SH-SY5Y (cell line): ENCODE measurements at regions not wholly inside any gene's neighbourhood (a gene's known extent, or its start where the extent isn't known, plus 50 kb on each side); places are given as distances from the start of the nearest gene placed in this dataset.
A peak's percentile ranks its signal among the peaks of the same experiment; 100 is the strongest.

Experiments
- GATA2 ChIP-seq: IDR thresholded peaks from 2 replicates; pipeline ENCODE4 v1.6.1; 2011; ENCODE audit warnings: mild to moderate bottlenecking, low read depth, low read length
- GATA3 ChIP-seq: IDR thresholded peaks from 2 replicates; pipeline ENCODE4 v1.6.1; 2011; ENCODE audit warnings: low read depth, mild to moderate bottlenecking, low read length, moderate library complexity

DNA sequence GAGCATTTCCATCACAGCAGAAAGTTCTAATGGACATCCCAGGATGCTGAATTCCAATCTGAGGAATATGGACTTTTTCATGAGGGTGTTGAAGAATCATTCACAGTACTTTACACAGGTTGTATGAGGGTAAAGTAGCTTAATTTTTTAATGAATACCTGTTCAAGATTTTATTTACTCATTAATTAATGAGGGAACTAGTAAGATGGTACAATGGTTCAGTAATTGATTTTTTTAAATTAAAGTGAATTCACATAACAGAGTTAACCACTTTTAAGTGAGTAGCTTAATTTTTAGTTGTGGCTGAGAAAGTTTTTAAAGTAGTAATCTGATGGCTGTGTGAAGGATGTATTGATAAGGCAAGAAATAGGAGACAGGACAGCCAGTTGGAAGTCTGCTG lies 266.5 kb downstream of the GFRA1 start:
- TF ChIP-seq GATA2 (no peak), GATA3 (no peak)

DNA sequence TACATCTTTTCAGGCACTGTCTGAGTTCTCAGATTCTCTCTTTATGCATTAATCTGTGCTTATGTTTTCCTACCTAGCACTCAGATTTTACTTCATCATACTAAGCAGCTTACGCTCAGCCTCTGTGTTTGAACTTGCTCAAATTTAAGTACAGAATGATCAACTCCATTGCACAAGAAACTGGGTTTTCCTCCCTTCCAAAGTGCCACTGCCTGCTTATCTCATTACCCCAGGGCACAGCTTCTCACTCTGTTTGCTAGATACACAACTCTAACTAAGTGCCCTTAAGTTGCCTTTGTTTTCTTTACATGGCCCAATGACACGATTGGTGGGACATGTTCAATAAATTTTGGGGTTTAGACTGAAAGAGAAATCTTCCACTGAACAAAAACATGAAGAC lies 267.7 kb downstream of the GFRA1 start:
- no peak for TF ChIP-seq GATA3
- no peak for TF ChIP-seq GATA2

DNA sequence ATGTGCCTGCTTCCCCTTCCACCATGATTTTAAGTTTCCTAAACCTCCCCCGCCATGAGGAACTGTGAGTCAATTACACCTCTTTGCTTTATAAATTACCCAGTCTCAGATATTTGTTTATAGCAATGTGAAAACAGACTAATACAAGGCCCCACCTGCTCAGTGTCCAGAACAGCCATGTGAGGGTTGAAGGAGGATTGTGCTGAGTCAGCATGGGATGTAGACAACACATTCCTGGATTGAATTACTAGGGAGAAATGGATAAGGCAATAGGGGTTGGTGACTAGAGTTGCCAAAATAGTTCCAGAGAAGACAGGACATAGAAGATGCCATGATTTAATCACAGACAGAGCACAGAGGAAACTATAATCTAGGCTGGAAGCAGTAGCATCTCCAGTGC lies 270.3 kb downstream of the GFRA1 start:
- TF ChIP-seq GATA2 = no peak
- no peak for TF ChIP-seq GATA3

DNA sequence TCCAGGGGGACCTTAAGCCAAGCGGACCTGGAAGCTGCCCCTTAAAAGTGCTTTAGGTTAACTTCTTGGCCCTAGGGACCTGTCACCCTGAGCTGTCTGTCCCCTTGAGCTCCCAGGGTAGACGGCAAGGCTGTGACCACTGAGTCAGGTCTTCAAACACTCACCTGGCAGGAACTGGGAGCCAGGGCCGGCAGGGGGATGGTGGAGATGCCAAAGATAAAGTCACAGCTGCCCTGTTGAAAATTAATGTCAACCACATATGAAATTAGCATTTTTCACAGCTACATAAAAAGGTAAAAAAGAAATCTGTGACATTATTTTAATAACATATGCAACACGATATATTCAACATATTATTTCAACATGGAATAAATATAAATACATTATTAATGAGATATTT lies 271.0 kb downstream of the GFRA1 start:
- peak; percentile 54 for TF ChIP-seq GATA2
- TF ChIP-seq GATA3 = no peak

- TF ChIP-seq GATA2 (peak; percentile 83), GATA3 (peak; percentile 61)
These were observed 271.6 kb downstream of the GFRA1 start for GRCh38 chr10:116001262-116001857.

GRCh38 chr10:116000151-116000842 lies 272.7 kb downstream of the GFRA1 start:
- no peak for TF ChIP-seq GATA3
- no peak for TF ChIP-seq GATA2
